ENCODE measurements at regions not wholly inside any gene's neighbourhood (a gene's known extent, or its start where the extent isn't known, plus 50 kb on each side); places are given as distances from the start of the nearest gene placed in this dataset.

DNA sequence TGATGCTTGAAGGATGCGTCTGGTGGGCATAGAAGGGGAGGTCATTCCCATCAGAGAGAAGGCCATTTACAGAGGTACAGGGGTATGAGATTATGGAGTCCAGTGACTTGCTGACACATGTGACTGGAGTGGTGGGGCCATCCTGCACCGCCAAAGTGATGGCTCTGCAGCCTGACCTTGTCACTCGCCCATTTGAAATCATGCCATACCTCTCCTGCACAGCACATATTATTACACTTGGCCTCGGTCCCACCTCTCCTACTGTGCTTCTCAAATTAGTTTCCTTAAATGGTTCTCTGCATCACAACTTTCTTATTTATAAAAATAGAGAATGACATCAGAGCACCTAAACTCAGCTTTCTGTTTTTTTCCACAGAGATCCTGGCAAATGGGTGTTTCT is 60.7 kb upstream of the HAND2 start:
- no peak overlapping the region for H2AK5ac ChIP-seq (ENCODE audit: insufficient read length, low read length)
- H2BK15ac ChIP-seq (ENCODE audit: low read depth, low read length) = no peak overlapping the region
- no peaks in the 10 kb centered on the region for H3K79me2 ChIP-seq (ENCODE audit: insufficient read depth, low read length)
- no peaks in the 10 kb centered on the region for H3K9me3 ChIP-seq (ENCODE audit: control insufficient read depth, low read depth, low read length)
- no peak for DNase-seq
- Mint-ChIP-seq H3K9me3 (no peaks in the 10 kb centered on the region), H3K27me3 (ENCODE audit: low read depth) (peaks cover 11% of the 10 kb centered on the region), H3K4me3 (no peak overlapping the region), H3K36me3 (ENCODE audit: insufficient read depth in 1 of 3, low read depth in 3 of 3) (no peaks in the 10 kb centered on the region), H3K27ac (no peak overlapping the region), H3K4me1 (no peaks in the 10 kb centered on the region)
- no peak overlapping the region for H4K91ac ChIP-seq (ENCODE audit: insufficient read length, low read depth, low read length)
- H4K20me1 ChIP-seq (ENCODE audit: control insufficient read depth, insufficient read depth, insufficient read length) = no peaks in the 10 kb centered on the region
- H3T11ph ChIP-seq (ENCODE audit: low read length) = no peak overlapping the region
- no CpG with 5 or more reads among the region's 4 CpGs for WGBS (ENCODE audit: extremely low coverage, insufficient read length, low lambda C conversion rate)
- H2AFZ ChIP-seq (ENCODE audit: low read length) = no peak overlapping the region
- no peak overlapping the region for H2BK20ac ChIP-seq (ENCODE audit: low read depth, low read length, poor library complexity, severe bottlenecking)
- H3K27ac ChIP-seq (ENCODE audit: insufficient read length, low read depth, low read length) = no peak overlapping the region
- no peak overlapping the region for H4K8ac ChIP-seq (replicated peaks; ENCODE audit: insufficient read length, low read depth, low read length)
- no peaks in the 10 kb centered on the region for H3K23me2 ChIP-seq (ENCODE audit: insufficient read length, low read depth, low read length, poor library complexity, severe bottlenecking)
- TF ChIP-seq, protein P1, sequence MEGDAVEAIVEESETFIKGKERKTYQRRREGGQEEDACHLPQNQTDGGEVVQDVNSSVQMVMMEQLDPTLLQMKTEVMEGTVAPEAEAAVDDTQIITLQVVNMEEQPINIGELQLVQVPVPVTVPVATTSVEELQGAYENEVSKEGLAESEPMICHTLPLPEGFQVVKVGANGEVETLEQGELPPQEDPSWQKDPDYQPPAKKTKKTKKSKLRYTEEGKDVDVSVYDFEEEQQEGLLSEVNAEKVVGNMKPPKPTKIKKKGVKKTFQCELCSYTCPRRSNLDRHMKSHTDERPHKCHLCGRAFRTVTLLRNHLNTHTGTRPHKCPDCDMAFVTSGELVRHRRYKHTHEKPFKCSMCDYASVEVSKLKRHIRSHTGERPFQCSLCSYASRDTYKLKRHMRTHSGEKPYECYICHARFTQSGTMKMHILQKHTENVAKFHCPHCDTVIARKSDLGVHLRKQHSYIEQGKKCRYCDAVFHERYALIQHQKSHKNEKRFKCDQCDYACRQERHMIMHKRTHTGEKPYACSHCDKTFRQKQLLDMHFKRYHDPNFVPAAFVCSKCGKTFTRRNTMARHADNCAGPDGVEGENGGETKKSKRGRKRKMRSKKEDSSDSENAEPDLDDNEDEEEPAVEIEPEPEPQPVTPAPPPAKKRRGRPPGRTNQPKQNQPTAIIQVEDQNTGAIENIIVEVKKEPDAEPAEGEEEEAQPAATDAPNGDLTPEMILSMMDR (conservative IDR thresholded peaks at IDR 0.05) = no peak
- no peaks in the 10 kb centered on the region for H3K27me3 ChIP-seq (ENCODE audit: insufficient read depth, low read length)
- H3K9ac ChIP-seq (ENCODE audit: extremely low read depth, insufficient read length, low read length) = no peak overlapping the region
- H4K5ac ChIP-seq (ENCODE audit: insufficient read length, low read depth, low read length) = no peak overlapping the region
- no peaks in the 10 kb centered on the region for H3K79me1 ChIP-seq (ENCODE audit: insufficient read depth, low read depth, low read length, poor library complexity, severe bottlenecking)
- no peak overlapping the region for H3K4me2 ChIP-seq (ENCODE audit: insufficient read depth, insufficient read length, low read length)
- no peak overlapping the region for H3K56ac ChIP-seq (ENCODE audit: insufficient read length, low read depth, low read length)
- H2BK5ac ChIP-seq (ENCODE audit: insufficient read length, low read length) = no peak overlapping the region
- no peak overlapping the region for H3K14ac ChIP-seq (ENCODE audit: insufficient read depth, low read length)
- no peaks in the 10 kb centered on the region for H3K4me1 ChIP-seq (ENCODE audit: insufficient read depth, low read length)
- H2BK12ac ChIP-seq (ENCODE audit: insufficient read length, low read depth, low read length) = no peak overlapping the region
- H2BK120ac ChIP-seq (ENCODE audit: low read depth, low read length, poor library complexity, severe bottlenecking) = no peak overlapping the region
- H3K23ac ChIP-seq (ENCODE audit: insufficient read length, low read depth, low read length) = no peak overlapping the region
- no peak overlapping the region for H3K4ac ChIP-seq (ENCODE audit: low read depth, low read length)
- H3K18ac ChIP-seq (ENCODE audit: insufficient read length, low read depth, low read length) = no peak overlapping the region
